ENCODE measurements at regions not wholly inside any gene's neighbourhood (a gene's known extent, or its start where the extent isn't known, plus 50 kb on each side); places are given as distances from the start of the nearest gene placed in this dataset.

GRCh38 chr2:793236-793635 lies 116.0 kb upstream of the TMEM18 start:
- intact Hi-C loops (cut with DNase I), result no loop called here
- H3K9me3 ChIP-seq, result no peaks in the 10 kb centered on the region
- H3K4me3 ChIP-seq, result no peak overlapping the region
- no peaks in the 10 kb centered on the region for H3K4me1 ChIP-seq
- no peak for TF ChIP-seq CTCF (IDR thresholded peaks at IDR 0.05)
- no peak for TF ChIP-seq EP300 (IDR thresholded peaks at IDR 0.05)
- TF ChIP-seq POLR2AphosphoS5 (IDR thresholded peaks at IDR 0.05), result no peak
- TF ChIP-seq POLR2A (IDR thresholded peaks at IDR 0.05), result no peak
- H3K27ac ChIP-seq, result no peak overlapping the region
- 83 to 88% methylated on average over 7 of the region's 7 CpGs for WGBS, 2 donors
- DNase-seq, result no peak
- H3K27me3 ChIP-seq, result no peaks in the 10 kb centered on the region
- no peaks in the 10 kb centered on the region for H3K36me3 ChIP-seq

GRCh38 chr2:792687-793086 lies 115.5 kb upstream of the TMEM18 start:
- no peak for DNase-seq
- no peak overlapping the region for H3K27ac ChIP-seq
- H3K4me3 ChIP-seq, result no peak overlapping the region
- no peaks in the 10 kb centered on the region for H3K9me3 ChIP-seq
- no peak for TF ChIP-seq EP300 (IDR thresholded peaks at IDR 0.05)
- no peak for TF ChIP-seq POLR2AphosphoS5 (IDR thresholded peaks at IDR 0.05)
- H3K36me3 ChIP-seq, result no peaks in the 10 kb centered on the region
- H3K4me1 ChIP-seq, result no peaks in the 10 kb centered on the region
- intact Hi-C loops (cut with DNase I), result no loop called here
- 92 to 95% methylated on average over 13 of the region's 13 CpGs for WGBS, 2 donors
- H3K27me3 ChIP-seq, result no peaks in the 10 kb centered on the region

- Histone ChIP-seq H3K27ac (no peak overlapping the region), H3K27me3 (no peaks in the 10 kb centered on the region), H3K4me1 (no peaks in the 10 kb centered on the region), H3K9me3 (no peaks in the 10 kb centered on the region), H3K4me3 (no peak overlapping the region), H3K36me3 (no peaks in the 10 kb centered on the region)
- 89 to 90% methylated on average over 7 of the region's 7 CpGs for WGBS, 2 donors
- no peak for TF ChIP-seq POLR2AphosphoS5 (IDR thresholded peaks at IDR 0.05)
- no peak for DNase-seq
- intact Hi-C loops (cut with DNase I), result no loop called here
These were observed 113.5 kb upstream of the TMEM18 start for GRCh38 chr2:790634-791245.

GRCh38 chr2:790081-790480 lies 112.9 kb upstream of the TMEM18 start:
- no peaks in the 10 kb centered on the region for H3K27me3 ChIP-seq
- no peak for DNase-seq
- TF ChIP-seq CTCF (IDR thresholded peaks at IDR 0.05) (no peak), POLR2AphosphoS5 (IDR thresholded peaks at IDR 0.05) (no peak), EP300 (IDR thresholded peaks at IDR 0.05) (no peak), POLR2A (IDR thresholded peaks at IDR 0.05) (no peak)
- intact Hi-C loops (cut with DNase I), result no loop called here
- no peaks in the 10 kb centered on the region for H3K36me3 ChIP-seq
- no peaks in the 10 kb centered on the region for H3K9me3 ChIP-seq
- no peak overlapping the region for H3K27ac ChIP-seq
- H3K4me1 ChIP-seq, result no peaks in the 10 kb centered on the region
- H3K4me3 ChIP-seq, result no peak overlapping the region
- WGBS, 2 donors, result 85 to 92% methylated on average over 3 of the region's 3 CpGs

- DNase-seq, result no peak
- no peaks in the 10 kb centered on the region for H3K36me3 ChIP-seq
- no peak for TF ChIP-seq CTCF (IDR thresholded peaks at IDR 0.05)
- TF ChIP-seq POLR2A (IDR thresholded peaks at IDR 0.05), result no peak
- no peak for TF ChIP-seq EP300 (IDR thresholded peaks at IDR 0.05)
- no peak for TF ChIP-seq POLR2AphosphoS5 (IDR thresholded peaks at IDR 0.05)
- H3K4me1 ChIP-seq, result no peaks in the 10 kb centered on the region
- no peak overlapping the region for H3K4me3 ChIP-seq
- 82 to 90% methylated on average over 3 of the region's 3 CpGs for WGBS, 2 donors
- H3K27me3 ChIP-seq, result no peaks in the 10 kb centered on the region
- no peaks in the 10 kb centered on the region for H3K9me3 ChIP-seq
- H3K27ac ChIP-seq, result no peak overlapping the region
- intact Hi-C loops (cut with DNase I), result no loop called here
These were observed 112.3 kb upstream of the TMEM18 start for GRCh38 chr2:789529-789928.
